DOHH2 (cell line): ENCODE measurements at regions not wholly inside any gene's neighbourhood (a gene's known extent, or its start where the extent isn't known, plus 50 kb on each side); places are given as distances from the start of the nearest gene placed in this dataset.
A peak's percentile ranks its signal among the peaks of the same experiment; 100 is the strongest.

ENCODE experiments used
- EZH2phosphoT487 ChIP-seq: fragments of 200-600 bp; sonication (generic); IDR thresholded peaks from 2 replicates; pipeline ENCODE4 v1.6.1; 2017; ENCODE audit warnings: borderline replicate concordance, mild to moderate bottlenecking, antibody characterized with exemption, low read length, moderate library complexity, mixed read lengths
- TF ChIP-seq, protein P1 (sequence below): fragments of 200-600 bp; sonication (generic); IDR thresholded peaks from one replicate; pipeline ENCODE4 v1.5.1; 2014; ENCODE audit warnings: antibody characterized with exemption, mild to moderate bottlenecking, low read depth, low read length; ENCODE audit not compliant: poor library complexity, severe bottlenecking

DNA sequence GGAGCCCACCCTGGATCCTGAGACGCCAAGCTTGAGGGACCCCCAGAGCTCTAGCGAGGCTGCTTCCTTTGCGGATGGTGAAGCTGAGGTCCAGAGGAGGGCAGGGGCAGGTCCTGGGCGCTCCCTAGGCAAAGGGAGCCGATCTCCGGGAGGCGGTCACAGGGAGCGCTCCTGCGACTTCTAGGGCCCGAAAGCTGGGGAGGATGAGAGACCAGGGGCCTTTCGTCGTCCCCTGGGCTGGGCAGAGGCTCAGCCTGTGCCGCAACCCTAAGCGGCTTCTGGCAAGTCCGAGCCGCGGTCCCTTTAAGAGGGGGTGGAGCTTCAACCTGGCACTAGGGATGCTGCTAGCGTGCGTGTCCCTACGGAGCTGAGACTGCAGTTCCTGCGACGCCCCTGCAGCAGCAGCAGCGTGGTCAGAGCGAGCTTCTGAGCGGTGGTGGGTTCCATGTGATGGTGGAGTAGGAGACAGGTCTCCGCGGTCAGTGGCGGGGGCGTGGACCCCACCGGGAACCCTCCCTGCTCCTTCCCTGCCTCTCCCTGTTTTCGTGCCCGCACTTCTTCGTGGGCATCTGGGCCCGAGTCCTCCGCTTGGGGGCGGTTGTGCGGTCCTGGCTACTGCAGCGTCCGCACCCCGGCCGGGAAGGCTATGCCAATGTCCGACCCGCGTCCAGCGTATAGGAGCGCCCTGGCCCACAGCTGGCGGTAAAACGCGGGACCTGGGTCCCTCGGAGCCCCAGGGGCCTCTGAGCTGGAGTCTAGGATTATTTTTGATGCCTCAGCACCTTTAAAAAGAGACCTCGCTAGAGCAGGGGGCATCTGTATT is 154.6 kb downstream of the CCDC74A start:
- TF ChIP-seq, protein P1, sequence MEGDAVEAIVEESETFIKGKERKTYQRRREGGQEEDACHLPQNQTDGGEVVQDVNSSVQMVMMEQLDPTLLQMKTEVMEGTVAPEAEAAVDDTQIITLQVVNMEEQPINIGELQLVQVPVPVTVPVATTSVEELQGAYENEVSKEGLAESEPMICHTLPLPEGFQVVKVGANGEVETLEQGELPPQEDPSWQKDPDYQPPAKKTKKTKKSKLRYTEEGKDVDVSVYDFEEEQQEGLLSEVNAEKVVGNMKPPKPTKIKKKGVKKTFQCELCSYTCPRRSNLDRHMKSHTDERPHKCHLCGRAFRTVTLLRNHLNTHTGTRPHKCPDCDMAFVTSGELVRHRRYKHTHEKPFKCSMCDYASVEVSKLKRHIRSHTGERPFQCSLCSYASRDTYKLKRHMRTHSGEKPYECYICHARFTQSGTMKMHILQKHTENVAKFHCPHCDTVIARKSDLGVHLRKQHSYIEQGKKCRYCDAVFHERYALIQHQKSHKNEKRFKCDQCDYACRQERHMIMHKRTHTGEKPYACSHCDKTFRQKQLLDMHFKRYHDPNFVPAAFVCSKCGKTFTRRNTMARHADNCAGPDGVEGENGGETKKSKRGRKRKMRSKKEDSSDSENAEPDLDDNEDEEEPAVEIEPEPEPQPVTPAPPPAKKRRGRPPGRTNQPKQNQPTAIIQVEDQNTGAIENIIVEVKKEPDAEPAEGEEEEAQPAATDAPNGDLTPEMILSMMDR: peak; percentile 57
- TF ChIP-seq EZH2phosphoT487: no peak
